K562 (cell line): ENCODE measurements at regions not wholly inside any gene's neighbourhood (a gene's known extent, or its start where the extent isn't known, plus 50 kb on each side); places are given as distances from the start of the nearest gene placed in this dataset.

ENCODE experiments used
- ATAC-seq: fragments of 200-7000 bp; cut with Tn5 transposase; 3 replicates; pipeline ENCODE4 v1.9.1; 2020; ENCODE audit warnings: moderate library complexity
- BruUV-seq: library from RNA; stranded (reverse); fragments of 400-500 nt; replicated peaks from 2 replicates; lab custom pipeline; 2021; lab: Mats Ljungman, UMichigan
- CTCF ChIA-PET: fragments of 300-600 bp; formaldehyde crosslinking; extraction: SDS; loops from one replicate; lab custom pipeline; 2021; ENCODE audit warnings: low intra/inter-chr PET ratio; lab: Yijun Ruan, JAX
- POLR2A ChIA-PET: fragments of 300-600, 350-650 bp; sonication (Branson Sonifier 250); formaldehyde crosslinking; extraction: SDS; loops from one replicate; lab custom pipeline; 2021; ENCODE audit warnings: antibody characterized with exemption, inconsistent platforms; lab: Yijun Ruan, JAX
- DNase-seq, 4 experiments: peaks; one replicate each; pipeline versions ENCODE4 v3.0.0 to v3.0.0-alpha.2; 2011 to 2018; ENCODE audit warnings: low spot score in 3 of 4, mixed read lengths in 3 of 4; ENCODE audit errors: extremely low read depth in 1 of 4
- FAIRE-seq: peaks from 2 replicates; lab custom pipeline; 2011; peaks lifted over from hg19 to GRCh38; lab: Jason Lieb, UNC
- H2AFZ ChIP-seq: 2 replicates; pipeline ENCODE4 v1.6.0; 2011; ENCODE audit warnings: low read depth, low read length, control low read depth, inconsistent platforms
- H3K27ac ChIP-seq: fragments of 200-600 bp; 3 replicates; pipeline ENCODE4 v1.8.0; 2011; ENCODE audit warnings: low read depth, mild to moderate bottlenecking, control low read depth, inconsistent platforms, low read length, moderate library complexity, mixed read lengths; ENCODE audit errors: extremely low read depth
- H3K27me3 ChIP-seq, 2 experiments: fragments of 300-600 bp in 1 of 2; 2 replicates in 1 of 2; 3 replicates in 1 of 2; pipeline versions ENCODE4 v1.6.0 to v1.8.0; 2011; ENCODE audit warnings: inconsistent platforms in 2 of 2, low read length in 2 of 2, mild to moderate bottlenecking in 1 of 2, mixed read lengths in 1 of 2, moderate library complexity in 1 of 2; ENCODE audit not compliant: control insufficient read depth in 2 of 2, insufficient read depth in 2 of 2
- H3K36me3 ChIP-seq: fragments of 300-600 bp; 3 replicates; pipeline ENCODE4 v1.8.0; 2011; ENCODE audit warnings: mild to moderate bottlenecking, low read length, inconsistent platforms; ENCODE audit not compliant: control insufficient read depth, insufficient read depth
- H3K4me1 ChIP-seq, 2 experiments: fragments of 200-600 bp in 1 of 2; replicated peaks in 1 of 2; 2 replicates in 1 of 2; 3 replicates in 1 of 2; pipeline versions ENCODE4 v1.5.1 to v1.8.0; 2011; ENCODE audit warnings: inconsistent platforms in 2 of 2, low read length in 2 of 2, mild to moderate bottlenecking in 1 of 2, mixed read lengths in 1 of 2, moderate library complexity in 1 of 2; ENCODE audit not compliant: control insufficient read depth in 2 of 2, insufficient read depth in 2 of 2
- H3K4me2 ChIP-seq: 2 replicates; pipeline ENCODE4 v1.6.1; 2011; ENCODE audit warnings: low read length, control low read depth, inconsistent platforms, mixed read lengths; ENCODE audit not compliant: insufficient read depth
- H3K4me3 ChIP-seq: fragments of 200-600 bp; sonication (generic), shearing (Covaris generic); 2 replicates; pipeline ENCODE4 v1.5.1; 2016; ENCODE audit warnings: control low read depth, inconsistent platforms
- H3K79me2 ChIP-seq: fragments of 200-600 bp; 3 replicates; pipeline ENCODE4 v1.8.0; 2011; ENCODE audit warnings: low read length, inconsistent platforms; ENCODE audit not compliant: control insufficient read depth, insufficient read depth
- H3K9ac ChIP-seq, 2 experiments: 2 replicates each; pipeline versions ENCODE4 v1.6.0 to v1.6.1; 2011; ENCODE audit warnings: low read depth in 2 of 2, low read length in 2 of 2, control low read depth in 1 of 2, inconsistent platforms in 1 of 2, mild to moderate bottlenecking in 1 of 2, mixed read lengths in 1 of 2; ENCODE audit not compliant: insufficient read depth in 1 of 2
- H3K9me1 ChIP-seq: one replicate; pipeline ENCODE4 v1.6.0; 2011; ENCODE audit warnings: inconsistent platforms, mild to moderate bottlenecking, low read length, moderate library complexity; ENCODE audit not compliant: control insufficient read depth, insufficient read depth
- H3K9me3 ChIP-seq: replicated peaks from 2 replicates; pipeline ENCODE4 v1.5.1; 2011; ENCODE audit warnings: low read depth, low read length, inconsistent platforms; ENCODE audit not compliant: control insufficient read depth, insufficient read depth
- H4K20me1 ChIP-seq: replicated peaks from 2 replicates; pipeline ENCODE4 v1.6.1; 2011; ENCODE audit warnings: low read length, inconsistent platforms, mixed read lengths; ENCODE audit not compliant: control insufficient read depth, insufficient read depth
- ATF7 ChIP-seq: fragments of 450-650 bp; IDR thresholded peaks from 2 replicates; pipeline ENCODE4 v1.7.1; 2014; ENCODE audit warnings: mild to moderate bottlenecking, moderate library complexity
- BACH1 ChIP-seq: fragments of 200-800 bp; sonication (Bioruptor generic); IDR thresholded peaks from 2 replicates; pipeline ENCODE4 v1.6.1; 2016; ENCODE audit warnings: missing genetic modification characterization, missing compliant biosample characterization
- BCOR ChIP-seq: fragments of 450-650 bp; IDR thresholded peaks from 2 replicates; pipeline ENCODE4 v1.6.1; 2016
- ETV5 ChIP-seq: sonication (generic); formaldehyde crosslinking; IDR thresholded peaks from 2 replicates; pipeline ENCODE4 v1.4.0; 2020; ENCODE audit warnings: low read depth, mild to moderate bottlenecking, missing genetic modification reagents
- MCM7 ChIP-seq, 2 experiments: fragments of 450-650 bp; IDR thresholded peaks; 2 replicates each; pipeline ENCODE4 v1.6.1; 2016 to 2018
- NR2C1 ChIP-seq, 2 experiments: fragments of 450-650 bp; IDR thresholded peaks; 2 replicates each; pipeline ENCODE4 v1.6.1; 2017; ENCODE audit warnings: mild to moderate bottlenecking in 2 of 2, antibody characterized with exemption in 1 of 2, inconsistent platforms in 1 of 2, missing compliant biosample characterization in 1 of 2, missing genetic modification characterization in 1 of 2
- SIRT6 ChIP-seq: IDR thresholded peaks from one replicate; pipeline ENCODE4 v1.6.1; 2012; ENCODE audit warnings: low read depth, mild to moderate bottlenecking, control low read depth, inconsistent platforms, low read length, moderate library complexity
- SMARCB1 ChIP-seq: IDR thresholded peaks from 2 replicates; pipeline ENCODE4 v1.6.1; 2011; ENCODE audit warnings: improper control_type of control experiment, low read depth; ENCODE audit not compliant: insufficient read length
- ZKSCAN1 ChIP-seq: fragments of 150-350 bp; IDR thresholded peaks from 2 replicates; pipeline ENCODE4 v1.6.1; 2016; ENCODE audit warnings: low read depth, low read length
- ZNF384 ChIP-seq: IDR thresholded peaks from 2 replicates; pipeline ENCODE4 v1.6.1; 2012; ENCODE audit warnings: low read depth, low read length, improper control_type of control experiment
- WGBS: fragments of 100-300 bp; shearing (Covaris generic); methylation state at CpG from one replicate; pipeline ENCODE4 v1.1.6; 2016; ENCODE audit warnings: low coverage, mixed read lengths; ENCODE audit not compliant: insufficient coverage; ENCODE audit errors: missing lambda C conversion rate; 5-methylcytosine and 5-hydroxymethylcytosine counted together
- in situ Hi-C: fragments of 300-500 bp; cut with MboI; formaldehyde crosslinking; loops from 4 replicates; pipeline ENCODE4 v1.15.0; 2018; ENCODE audit warnings: inconsistent platforms, mixed read lengths
- intact Hi-C: fragments of 100-400 bp; cut with micrococcal nuclease; formaldehyde crosslinking; loops from 2 replicates; pipeline ENCODE4 v1.14.2; 2022
- TF ChIP-seq, protein P1 (sequence below), 2 experiments: fragments of 450-650 bp; IDR thresholded peaks; 2 replicates each; pipeline ENCODE4 v1.6.1; 2016; ENCODE audit warnings: mild to moderate bottlenecking in 2 of 2, borderline replicate concordance in 1 of 2, low read depth in 1 of 2, moderate library complexity in 1 of 2
- TF ChIP-seq, protein P2 (sequence below): fragments of 250-450 bp; sonication (Bioruptor Pico); IDR thresholded peaks from 2 replicates; pipeline ENCODE4 v1.8.0; 2022; ENCODE audit warnings: moderate library complexity, mild to moderate bottlenecking, inconsistent platforms
- TF ChIP-seq, protein P3 (sequence below): IDR thresholded peaks from 2 replicates; pipeline ENCODE4 v1.6.1; 2014; ENCODE audit warnings: antibody characterized with exemption

DNA sequence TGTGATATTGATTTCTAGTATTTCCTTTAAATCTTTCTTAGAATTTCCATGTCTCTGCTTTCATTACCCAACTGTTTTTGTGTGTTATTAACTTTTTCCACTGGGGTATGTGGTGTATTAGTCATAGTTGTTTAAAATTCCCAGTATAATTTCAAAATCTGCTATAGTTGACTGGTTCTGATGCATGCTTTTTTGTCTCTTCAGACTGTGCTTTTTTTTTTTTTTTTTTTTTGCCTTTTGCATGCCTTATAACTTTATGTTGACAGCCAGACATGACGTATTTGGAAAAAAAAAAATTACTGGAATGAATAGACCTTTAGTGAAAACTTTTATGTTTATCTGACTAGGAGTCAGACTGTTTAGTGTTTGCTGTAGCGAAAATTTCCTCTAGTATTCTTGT is 580.4 kb downstream of the ANKRD50 start (continued):
- TF ChIP-seq, protein P1, sequence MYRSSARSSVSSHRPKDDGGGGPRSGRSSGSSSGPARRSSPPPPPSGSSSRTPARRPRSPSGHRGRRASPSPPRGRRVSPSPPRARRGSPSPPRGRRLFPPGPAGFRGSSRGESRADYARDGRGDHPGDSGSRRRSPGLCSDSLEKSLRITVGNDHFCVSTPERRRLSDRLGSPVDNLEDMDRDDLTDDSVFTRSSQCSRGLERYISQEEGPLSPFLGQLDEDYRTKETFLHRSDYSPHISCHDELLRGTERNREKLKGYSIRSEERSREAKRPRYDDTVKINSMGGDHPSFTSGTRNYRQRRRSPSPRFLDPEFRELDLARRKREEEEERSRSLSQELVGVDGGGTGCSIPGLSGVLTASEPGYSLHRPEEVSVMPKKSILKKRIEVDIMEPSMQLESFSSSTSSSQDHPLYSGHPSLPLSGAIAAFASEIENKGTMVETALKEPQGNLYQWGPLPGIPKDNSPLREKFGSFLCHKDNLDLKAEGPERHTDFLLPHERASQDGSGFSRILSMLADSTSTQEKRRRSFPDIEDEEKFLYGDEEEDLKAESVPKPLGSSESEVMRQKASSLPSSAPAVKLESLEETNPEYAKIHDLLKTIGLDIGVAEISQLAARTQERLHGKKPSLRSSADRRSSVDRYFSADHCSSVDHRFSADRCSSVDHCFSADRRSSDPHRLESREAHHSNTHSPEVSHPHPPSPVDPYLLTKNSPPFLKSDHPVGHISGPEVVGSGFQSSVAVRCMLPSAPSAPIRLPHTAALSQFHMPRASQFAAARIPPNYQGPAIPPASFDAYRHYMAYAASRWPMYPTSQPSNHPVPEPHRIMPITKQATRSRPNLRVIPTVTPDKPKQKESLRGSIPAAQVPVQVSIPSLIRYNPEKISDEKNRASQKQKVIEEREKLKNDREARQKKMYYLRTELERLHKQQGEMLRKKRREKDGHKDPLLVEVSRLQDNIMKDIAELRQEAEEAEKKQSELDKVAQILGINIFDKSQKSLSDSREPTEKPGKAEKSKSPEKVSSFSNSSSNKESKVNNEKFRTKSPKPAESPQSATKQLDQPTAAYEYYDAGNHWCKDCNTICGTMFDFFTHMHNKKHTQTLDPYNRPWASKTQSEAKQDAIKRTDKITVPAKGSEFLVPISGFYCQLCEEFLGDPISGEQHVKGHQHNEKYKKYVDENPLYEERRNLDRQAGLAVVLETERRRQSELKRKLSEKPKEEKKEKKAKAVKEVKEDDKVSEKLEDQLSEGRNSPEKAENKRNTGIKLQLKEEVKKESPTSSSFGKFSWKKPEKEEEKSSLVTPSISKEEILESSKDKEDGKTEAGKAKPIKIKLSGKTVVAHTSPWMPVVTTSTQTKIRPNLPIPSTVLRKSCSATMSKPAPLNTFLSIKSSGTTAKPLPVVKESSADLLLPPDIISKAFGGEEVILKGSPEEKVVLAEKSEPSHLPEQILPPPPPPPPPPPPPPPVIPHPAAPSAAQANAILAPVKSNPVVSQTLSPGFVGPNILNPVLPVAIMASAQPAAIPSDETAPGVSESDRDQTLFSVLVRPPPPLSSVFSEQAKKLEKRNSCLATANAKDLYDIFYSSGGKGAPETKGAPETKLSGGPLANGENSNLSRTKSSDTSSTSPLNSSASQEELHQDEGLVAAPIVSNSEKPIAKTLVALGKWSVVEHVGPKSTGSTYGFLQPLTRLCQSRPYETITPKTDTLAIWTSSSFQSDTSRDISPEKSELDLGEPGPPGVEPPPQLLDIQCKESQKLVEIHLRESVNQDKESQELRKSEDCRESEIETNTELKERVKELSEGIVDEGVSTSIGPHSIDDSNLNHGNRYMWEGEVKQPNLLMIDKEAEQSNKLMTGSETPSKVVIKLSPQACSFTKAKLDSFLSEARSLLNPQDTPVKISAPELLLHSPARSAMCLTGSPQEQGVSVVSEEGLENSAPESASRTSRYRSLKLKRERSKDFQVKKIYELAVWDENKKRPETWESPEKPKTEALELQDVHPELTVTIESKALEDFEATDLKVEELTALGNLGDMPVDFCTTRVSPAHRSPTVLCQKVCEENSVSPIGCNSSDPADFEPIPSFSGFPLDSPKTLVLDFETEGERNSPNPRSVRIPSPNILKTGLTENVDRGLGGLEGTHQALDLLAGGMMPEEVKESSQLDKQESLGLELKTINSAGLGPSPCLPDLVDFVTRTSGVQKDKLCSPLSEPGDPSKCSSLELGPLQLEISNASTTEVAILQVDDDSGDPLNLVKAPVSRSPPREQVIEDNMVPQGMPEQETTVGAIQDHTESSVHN (IDR thresholded peaks at IDR 0.05; ENCODE audit: borderline replicate concordance in 1 of 2, low read depth in 1 of 2): no peak
- TF ChIP-seq BCOR: no peak

DNA sequence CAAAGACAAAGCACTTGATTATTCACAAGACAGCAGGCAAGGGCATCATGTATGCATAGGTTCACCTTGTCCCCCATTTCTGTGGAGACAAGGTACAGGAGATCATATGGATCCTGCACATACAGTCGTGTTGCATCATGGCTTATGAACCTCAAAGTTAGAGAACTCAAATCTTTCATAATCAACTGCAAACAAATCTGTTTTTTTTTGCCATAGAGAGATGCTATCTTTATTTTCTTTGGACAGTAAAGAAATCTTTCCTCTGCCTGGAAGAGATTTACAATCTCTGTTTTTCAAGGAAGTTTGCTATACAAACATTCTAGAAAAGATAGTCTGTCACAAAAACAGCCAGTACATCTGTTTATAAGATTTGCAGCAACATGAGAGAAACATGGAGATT is 578.8 kb downstream of the ANKRD50 start:
- no peaks in the 10 kb centered on the region for H3K4me1 ChIP-seq
- ChIA-PET CTCF (no interaction called here), POLR2A (no interaction called here)
- no peak overlapping the region for H3K4me2 ChIP-seq
- H2AFZ ChIP-seq: no peak overlapping the region
- intact Hi-C loops (no loop called here), in situ Hi-C loops (no loop called here)
- no peaks in the 10 kb centered on the region for H3K79me2 ChIP-seq
- H3K4me3 ChIP-seq: no peak overlapping the region
- no peaks in the 10 kb centered on the region for H3K27me3 ChIP-seq
- no peak for ATAC-seq
- no peaks in the 10 kb centered on the region for H3K36me3 ChIP-seq
- H3K9me3 ChIP-seq: no peaks in the 10 kb centered on the region
- no peak overlapping the region for H3K27ac ChIP-seq
- WGBS: 0% methylated on average over 1 of the region's 1 CpG
- H3K9me1 ChIP-seq: no peaks in the 10 kb centered on the region
- DNase-seq: no peak
- BruUV-seq: no TSS peak
- no peak overlapping the region for H3K9ac ChIP-seq
- no peak for FAIRE-seq
- no peaks in the 10 kb centered on the region for H4K20me1 ChIP-seq
- TF ChIP-seq ZNF384: no peak
- TF ChIP-seq NR2C1 (IDR thresholded peaks at IDR 0.05): no peak
- no peak for TF ChIP-seq NR2C1 (tag; IDR thresholded peaks at IDR 0.05)
- TF ChIP-seq BACH1 (tag): no peak
- TF ChIP-seq MCM7 (IDR thresholded peaks at IDR 0.05): no peak
- no peak for TF ChIP-seq ZKSCAN1
- no peak for TF ChIP-seq ATF7
- no peak for TF ChIP-seq SMARCB1
- TF ChIP-seq, protein P2, sequence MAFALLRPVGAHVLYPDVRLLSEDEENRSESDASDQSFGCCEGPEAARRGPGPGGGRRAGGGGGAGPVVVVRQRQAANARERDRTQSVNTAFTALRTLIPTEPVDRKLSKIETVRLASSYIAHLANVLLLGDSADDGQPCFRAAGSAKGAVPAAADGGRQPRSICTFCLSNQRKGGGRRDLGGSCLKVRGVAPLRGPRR (CRISPR knock-in tag): no peak
- no peak for TF ChIP-seq ETV5 (CRISPR knock-in tag)
- TF ChIP-seq SIRT6: no peak
- TF ChIP-seq, protein P3, sequence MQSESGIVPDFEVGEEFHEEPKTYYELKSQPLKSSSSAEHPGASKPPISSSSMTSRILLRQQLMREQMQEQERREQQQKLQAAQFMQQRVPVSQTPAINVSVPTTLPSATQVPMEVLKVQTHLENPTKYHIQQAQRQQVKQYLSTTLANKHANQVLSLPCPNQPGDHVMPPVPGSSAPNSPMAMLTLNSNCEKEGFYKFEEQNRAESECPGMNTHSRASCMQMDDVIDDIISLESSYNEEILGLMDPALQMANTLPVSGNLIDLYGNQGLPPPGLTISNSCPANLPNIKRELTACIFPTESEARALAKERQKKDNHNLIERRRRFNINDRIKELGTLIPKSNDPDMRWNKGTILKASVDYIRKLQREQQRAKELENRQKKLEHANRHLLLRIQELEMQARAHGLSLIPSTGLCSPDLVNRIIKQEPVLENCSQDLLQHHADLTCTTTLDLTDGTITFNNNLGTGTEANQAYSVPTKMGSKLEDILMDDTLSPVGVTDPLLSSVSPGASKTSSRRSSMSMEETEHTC: no peak
